Mesendoderm (in vitro differentiated cells): ENCODE measurements at regions not wholly inside any gene's neighbourhood (a gene's known extent, or its start where the extent isn't known, plus 50 kb on each side); places are given as distances from the start of the nearest gene placed in this dataset.

Experiments
- DNase-seq: peaks from one replicate; pipeline ENCODE4 v3.0.0; 2013
- H2AK5ac ChIP-seq: 2 replicates; pipeline ENCODE4 v1.6.1; 2013; ENCODE audit warnings: low read length, inconsistent platforms
- H2BK120ac ChIP-seq: 2 replicates; pipeline ENCODE4 v1.6.1; 2013; ENCODE audit warnings: low read depth, mild to moderate bottlenecking, low read length, moderate library complexity, mixed read lengths
- H2BK15ac ChIP-seq: replicated peaks from 2 replicates; pipeline ENCODE4 v1.6.1; 2013; ENCODE audit warnings: low read depth, mild to moderate bottlenecking, moderate library complexity
- H2BK5ac ChIP-seq: 2 replicates; pipeline ENCODE4 v1.6.1; 2013; ENCODE audit warnings: low read length, inconsistent platforms
- H3K18ac ChIP-seq: 2 replicates; pipeline ENCODE4 v1.6.1; 2013; ENCODE audit warnings: mild to moderate bottlenecking, low read length, mixed read lengths
- H3K23ac ChIP-seq: one replicate; pipeline ENCODE4 v1.6.1; 2013; ENCODE audit warnings: low read length
- H3K27ac ChIP-seq: 2 replicates; pipeline ENCODE4 v1.5.1; 2013; ENCODE audit warnings: low read depth, mild to moderate bottlenecking, inconsistent platforms, low read length, moderate library complexity
- H3K27me3 ChIP-seq: 2 replicates; pipeline ENCODE4 v1.6.1; 2013; ENCODE audit warnings: low read length, control low read depth, mild to moderate bottlenecking, inconsistent platforms; ENCODE audit not compliant: insufficient read depth, poor library complexity
- H3K36me3 ChIP-seq: 2 replicates; pipeline ENCODE4 v1.6.1; 2013; ENCODE audit warnings: low read length, inconsistent platforms; ENCODE audit not compliant: control insufficient read depth, insufficient read depth
- H3K4ac ChIP-seq: one replicate; pipeline ENCODE4 v1.6.1; 2013; ENCODE audit warnings: low read depth, mild to moderate bottlenecking, low read length, moderate library complexity
- H3K4me1 ChIP-seq: 2 replicates; pipeline ENCODE4 v1.6.1; 2013; ENCODE audit warnings: low read depth, low read length, inconsistent platforms; ENCODE audit not compliant: control insufficient read depth
- H3K4me2 ChIP-seq: 2 replicates; pipeline ENCODE4 v1.6.1; 2013; ENCODE audit warnings: low read length
- H3K4me3 ChIP-seq: 2 replicates; pipeline ENCODE4 v1.5.1; 2013; ENCODE audit warnings: mild to moderate bottlenecking, low read length
- H3K56ac ChIP-seq: one replicate; pipeline ENCODE4 v1.6.1; 2013; ENCODE audit warnings: low read length
- H3K79me1 ChIP-seq: 2 replicates; pipeline ENCODE4 v1.6.1; 2013; ENCODE audit warnings: low read length, inconsistent platforms
- H3K79me2 ChIP-seq: 2 replicates; pipeline ENCODE4 v1.6.1; 2013; ENCODE audit warnings: mild to moderate bottlenecking, low read length; ENCODE audit not compliant: control insufficient read depth, insufficient read depth
- H3K9ac ChIP-seq: 2 replicates; pipeline ENCODE4 v1.6.1; 2013; ENCODE audit warnings: low read length, inconsistent platforms
- H4K5ac ChIP-seq: one replicate; pipeline ENCODE4 v1.6.1; 2013; ENCODE audit warnings: low read length
- H4K8ac ChIP-seq: one replicate; pipeline ENCODE4 v1.6.1; 2013; ENCODE audit warnings: low read depth, mild to moderate bottlenecking, control low read depth, low read length, moderate library complexity
- WGBS: extraction: QIAGEN DNeasy Blood & Tissue Kit; methylation state at CpG from one replicate; pipeline ENCODE4 v1.1.7; 2013; ENCODE audit warnings: low lambda C conversion rate, missing lambda C conversion rate; ENCODE audit not compliant: insufficient coverage; ENCODE audit errors: extremely low coverage; 5-methylcytosine and 5-hydroxymethylcytosine counted together

- H3K4me2 ChIP-seq = no peak overlapping the region
- no peak overlapping the region for H3K23ac ChIP-seq
- H3K27me3 ChIP-seq = no peaks in the 10 kb centered on the region
- H2BK15ac ChIP-seq = no peak overlapping the region
- H2AK5ac ChIP-seq = no peak overlapping the region
- H3K27ac ChIP-seq = no peak overlapping the region
- no peaks in the 10 kb centered on the region for H3K79me1 ChIP-seq
- WGBS = no CpG with 5 or more reads among the region's 2 CpGs
- DNase-seq = no peak
- no peak overlapping the region for H3K18ac ChIP-seq
- no peak overlapping the region for H4K5ac ChIP-seq
- no peaks in the 10 kb centered on the region for H3K79me2 ChIP-seq
- H3K4me1 ChIP-seq = no peaks in the 10 kb centered on the region
- H3K4ac ChIP-seq = no peak overlapping the region
- no peak overlapping the region for H3K9ac ChIP-seq
- no peak overlapping the region for H2BK120ac ChIP-seq
- H4K8ac ChIP-seq = no peak overlapping the region
- H3K36me3 ChIP-seq = no peaks in the 10 kb centered on the region
- no peak overlapping the region for H3K4me3 ChIP-seq
- H3K56ac ChIP-seq = no peak overlapping the region
- no peak overlapping the region for H2BK5ac ChIP-seq
These were observed 950.8 kb upstream of the SLC39A10 start for GRCh38 chr2:194706179-194706578.

- no peak for DNase-seq
- no peak overlapping the region for H3K56ac ChIP-seq
- H4K5ac ChIP-seq = no peak overlapping the region
- no peak overlapping the region for H3K18ac ChIP-seq
- H3K79me2 ChIP-seq = no peaks in the 10 kb centered on the region
- H2BK120ac ChIP-seq = no peak overlapping the region
- H3K79me1 ChIP-seq = no peaks in the 10 kb centered on the region
- no peaks in the 10 kb centered on the region for H3K27me3 ChIP-seq
- no peaks in the 10 kb centered on the region for H3K4me1 ChIP-seq
- no peak overlapping the region for H3K4me3 ChIP-seq
- H2AK5ac ChIP-seq = no peak overlapping the region
- H3K9ac ChIP-seq = no peak overlapping the region
- no peak overlapping the region for H3K23ac ChIP-seq
- no peaks in the 10 kb centered on the region for H3K36me3 ChIP-seq
- no peak overlapping the region for H4K8ac ChIP-seq
- H3K27ac ChIP-seq = no peak overlapping the region
- no peak overlapping the region for H2BK15ac ChIP-seq
- no CpG with 5 or more reads among the region's 2 CpGs for WGBS
- no peak overlapping the region for H3K4ac ChIP-seq
- no peak overlapping the region for H3K4me2 ChIP-seq
- H2BK5ac ChIP-seq = no peak overlapping the region
These were observed 951.6 kb upstream of the SLC39A10 start for GRCh38 chr2:194705398-194705797.

- no peak overlapping the region for H3K4me2 ChIP-seq
- H4K5ac ChIP-seq = no peak overlapping the region
- H3K27ac ChIP-seq = no peak overlapping the region
- no peak for DNase-seq
- H3K23ac ChIP-seq = no peak overlapping the region
- H3K79me2 ChIP-seq = no peaks in the 10 kb centered on the region
- H2BK15ac ChIP-seq = no peak overlapping the region
- no peaks in the 10 kb centered on the region for H3K79me1 ChIP-seq
- H2BK5ac ChIP-seq = no peak overlapping the region
- H2AK5ac ChIP-seq = no peak overlapping the region
- no peak overlapping the region for H4K8ac ChIP-seq
- H2BK120ac ChIP-seq = no peak overlapping the region
- H3K18ac ChIP-seq = no peak overlapping the region
- H3K4me3 ChIP-seq = no peak overlapping the region
- H3K36me3 ChIP-seq = no peaks in the 10 kb centered on the region
- no peak overlapping the region for H3K56ac ChIP-seq
- H3K9ac ChIP-seq = no peak overlapping the region
- H3K4me1 ChIP-seq = no peaks in the 10 kb centered on the region
- H3K4ac ChIP-seq = no peak overlapping the region
- H3K27me3 ChIP-seq = no peaks in the 10 kb centered on the region
These were observed 956.3 kb upstream of the SLC39A10 start for GRCh38 chr2:194700726-194701125.

GRCh38 chr2:194700116-194700515 is 956.9 kb upstream of the SLC39A10 start:
- H3K9ac ChIP-seq = no peak overlapping the region
- H3K4ac ChIP-seq = no peak overlapping the region
- H3K4me2 ChIP-seq = no peak overlapping the region
- no peak overlapping the region for H2BK15ac ChIP-seq
- H2AK5ac ChIP-seq = no peak overlapping the region
- H2BK5ac ChIP-seq = no peak overlapping the region
- no peaks in the 10 kb centered on the region for H3K36me3 ChIP-seq
- H3K18ac ChIP-seq = no peak overlapping the region
- no CpG with 5 or more reads among the region's 3 CpGs for WGBS
- no peaks in the 10 kb centered on the region for H3K27me3 ChIP-seq
- DNase-seq = no peak
- H3K79me2 ChIP-seq = no peaks in the 10 kb centered on the region
- no peak overlapping the region for H3K4me3 ChIP-seq
- H3K79me1 ChIP-seq = no peaks in the 10 kb centered on the region
- no peak overlapping the region for H3K56ac ChIP-seq
- H2BK120ac ChIP-seq = no peak overlapping the region
- no peak overlapping the region for H4K5ac ChIP-seq
- H4K8ac ChIP-seq = no peak overlapping the region
- no peak overlapping the region for H3K27ac ChIP-seq
- H3K23ac ChIP-seq = no peak overlapping the region
- no peaks in the 10 kb centered on the region for H3K4me1 ChIP-seq

GRCh38 chr2:194698012-194698411 is 959.0 kb upstream of the SLC39A10 start:
- no peaks in the 10 kb centered on the region for H3K36me3 ChIP-seq

GRCh38 chr2:194697439-194697838 is 959.6 kb upstream of the SLC39A10 start:
- Histone ChIP-seq H3K56ac (no peak overlapping the region), H3K79me2 (no peaks in the 10 kb centered on the region), H2BK15ac (no peak overlapping the region), H3K9ac (no peak overlapping the region), H4K8ac (no peak overlapping the region), H3K4me3 (no peak overlapping the region), H2BK5ac (no peak overlapping the region), H3K27ac (no peak overlapping the region), H3K27me3 (no peaks in the 10 kb centered on the region), H3K4me2 (no peak overlapping the region), H3K18ac (no peak overlapping the region), H3K23ac (no peak overlapping the region), H3K79me1 (no peaks in the 10 kb centered on the region), H4K5ac (no peak overlapping the region), H2AK5ac (no peak overlapping the region), H3K36me3 (no peaks in the 10 kb centered on the region), H3K4me1 (no peaks in the 10 kb centered on the region), H2BK120ac (no peak overlapping the region), H3K4ac (no peak overlapping the region)
- DNase-seq = no peak

More at GRCh38 chr2:194698012-194698411, 959.0 kb upstream of the SLC39A10 start:
- WGBS = no CpG with 5 or more reads among the region's 3 CpGs
- Histone ChIP-seq H4K8ac (no peak overlapping the region), H4K5ac (no peak overlapping the region), H3K56ac (no peak overlapping the region), H3K79me2 (no peaks in the 10 kb centered on the region), H3K18ac (no peak overlapping the region), H2AK5ac (no peak overlapping the region), H3K27ac (no peak overlapping the region), H3K27me3 (no peaks in the 10 kb centered on the region), H2BK120ac (no peak overlapping the region), H3K4me3 (no peak overlapping the region), H3K4me2 (no peak overlapping the region), H3K23ac (no peak overlapping the region), H3K79me1 (no peaks in the 10 kb centered on the region), H3K9ac (no peak overlapping the region), H3K4me1 (no peaks in the 10 kb centered on the region), H3K4ac (no peak overlapping the region), H2BK15ac (no peak overlapping the region), H2BK5ac (no peak overlapping the region)
- no peak for DNase-seq
